ENCODE measurements at regions not wholly inside any gene's neighbourhood (a gene's known extent, or its start where the extent isn't known, plus 50 kb on each side); places are given as distances from the start of the nearest gene placed in this dataset.

GRCh38 chr11:95414217-95414616 is 183.2 kb upstream of the SESN3 start:
- no peak for TF ChIP-seq POLR2A (IDR thresholded peaks at IDR 0.05)
- no peak for TF ChIP-seq CTCF (IDR thresholded peaks at IDR 0.05)

Measured in ovary (tissue), 3 donors.